GM12878 (cell line): ENCODE measurements at regions not wholly inside any gene's neighbourhood (a gene's known extent, or its start where the extent isn't known, plus 50 kb on each side); places are given as distances from the start of the nearest gene placed in this dataset.

Experiments
- ATAC-seq: fragments of 200-7000 bp; cut with Tn5 transposase; 3 replicates; pipeline ENCODE4 v1.9.1; 2020; ENCODE audit warnings: mild to moderate bottlenecking, moderate library complexity
- BruUV-seq: library from RNA; stranded (reverse); fragments of 400-500 nt; replicated peaks from 2 replicates; lab custom pipeline; 2021; lab: Mats Ljungman, UMichigan
- CTCF ChIA-PET: fragments of 300-600 bp; sonication (Branson Sonifier 250); formaldehyde crosslinking; extraction: SDS; loops from one replicate; lab custom pipeline; 2021; ENCODE audit warnings: inconsistent platforms; lab: Yijun Ruan, JAX
- POLR2A ChIA-PET: fragments of 350-600 bp; formaldehyde crosslinking; extraction: SDS; loops from one replicate; lab custom pipeline; 2021; ENCODE audit warnings: inconsistent platforms; lab: Charles Lee
- RAD21 ChIA-PET: fragments of 300-600 bp; sonication (Branson Sonifier 250); formaldehyde crosslinking; loops from one replicate; lab custom pipeline; 2023; ENCODE audit warnings: antibody characterized with exemption; ENCODE audit not compliant: unreplicated experiment; lab: Charles Lee
- SMC1A ChIA-PET: fragments of 300-600 bp; sonication (Branson Sonifier 250); formaldehyde crosslinking; loops from one replicate; lab custom pipeline; 2023; ENCODE audit not compliant: unreplicated experiment, uncharacterized antibody; lab: Charles Lee
- DNase-seq: peaks from one replicate; pipeline ENCODE4 v3.0.0-alpha.2; 2011; ENCODE audit warnings: low read depth, low spot score
- FAIRE-seq: peaks from 3 replicates; lab custom pipeline; 2011; peaks lifted over from hg19 to GRCh38; lab: Jason Lieb, UNC
- H2AFZ ChIP-seq: 2 replicates; pipeline ENCODE4 v1.6.0; 2011; ENCODE audit warnings: low read depth, low read length, control low read depth; ENCODE audit not compliant: control insufficient read depth
- H3K27ac ChIP-seq: 2 replicates; pipeline ENCODE4 v1.5.1; 2011; ENCODE audit warnings: control low read depth; ENCODE audit not compliant: control insufficient read depth, insufficient read depth
- H3K27me3 ChIP-seq, 2 experiments: replicated peaks in 1 of 2; 2 replicates each; pipeline versions ENCODE4 v1.6.0 to v1.6.1; 2011; ENCODE audit warnings: low read length in 1 of 2; ENCODE audit not compliant: control insufficient read depth in 2 of 2, insufficient read depth in 2 of 2
- H3K36me3 ChIP-seq, 2 experiments: 2 replicates each; pipeline ENCODE4 v1.5.1; 2011; ENCODE audit warnings: low read length in 1 of 2; ENCODE audit not compliant: control insufficient read depth in 2 of 2, insufficient read depth in 2 of 2
- H3K4me1 ChIP-seq: 2 replicates; pipeline ENCODE4 v1.6.1; 2011; ENCODE audit warnings: mild to moderate bottlenecking, low read length, moderate library complexity, mixed read lengths; ENCODE audit not compliant: control insufficient read depth, insufficient read depth
- H3K4me2 ChIP-seq: 2 replicates; pipeline ENCODE4 v1.6.0; 2011; ENCODE audit warnings: control low read depth; ENCODE audit not compliant: control insufficient read depth, insufficient read depth
- H3K4me3 ChIP-seq: fragments of 200-600 bp; sonication (generic); 2 replicates; pipeline ENCODE4 v1.5.1; 2016
- H3K79me2 ChIP-seq: 2 replicates; pipeline ENCODE4 v1.6.0; 2011; ENCODE audit warnings: low read length; ENCODE audit not compliant: control insufficient read depth, insufficient read depth
- H3K9ac ChIP-seq: 2 replicates; pipeline ENCODE4 v1.8.0; 2011; ENCODE audit warnings: low read length, control low read depth, mixed read lengths; ENCODE audit not compliant: control insufficient read depth, insufficient read depth
- H3K9me3 ChIP-seq: replicated peaks from 3 replicates; pipeline ENCODE4 v1.5.1; 2011; ENCODE audit warnings: mild to moderate bottlenecking, low read length; ENCODE audit not compliant: control insufficient read depth, insufficient read depth
- H4K20me1 ChIP-seq: 2 replicates; pipeline ENCODE4 v1.6.0; 2011; ENCODE audit not compliant: control insufficient read depth, insufficient read depth
- CREB1 ChIP-seq: IDR thresholded peaks from 2 replicates; pipeline ENCODE4 v1.6.1; 2012; ENCODE audit warnings: low read depth, mild to moderate bottlenecking, inconsistent platforms
- GABPA ChIP-seq: IDR thresholded peaks from 2 replicates; pipeline ENCODE4 v1.6.1; 2014; ENCODE audit warnings: antibody characterized with exemption, low read depth, mild to moderate bottlenecking, inconsistent platforms
- POLR2A ChIP-seq: IDR thresholded peaks from 2 replicates; pipeline ENCODE4 v1.6.1; 2011; ENCODE audit warnings: low read depth, mild to moderate bottlenecking, low read length
- SIX5 ChIP-seq: IDR thresholded peaks from 2 replicates; pipeline ENCODE4 v1.6.1; 2011; ENCODE audit warnings: mild to moderate bottlenecking, low read depth, low read length, moderate library complexity; ENCODE audit not compliant: severe bottlenecking
- ZZZ3 ChIP-seq: IDR thresholded peaks from 2 replicates; pipeline ENCODE4 v1.6.1; 2011; ENCODE audit warnings: low read depth; ENCODE audit not compliant: control insufficient read depth, insufficient read length
- WGBS: methylation state at CpG from one replicate; pipeline ENCODE4 v1.1.6; 2016; ENCODE audit warnings: low lambda C conversion rate; ENCODE audit not compliant: insufficient replicate concordance, insufficient coverage; ENCODE audit errors: missing lambda C conversion rate; 5-methylcytosine and 5-hydroxymethylcytosine counted together
- in situ Hi-C: fragments of 300-500 bp; cut with MboI; formaldehyde crosslinking; loops from 9 replicates; pipeline ENCODE4 v1.14.3; 2018; ENCODE audit warnings: mixed read lengths
- intact Hi-C: fragments of 100-400 bp; cut with micrococcal nuclease; formaldehyde crosslinking; loops from one replicate; pipeline ENCODE4 v1.14.2; 2022; ENCODE audit not compliant: unreplicated experiment
- TF ChIP-seq, protein P1 (sequence below): fragments of 450-650 bp; IDR thresholded peaks from 2 replicates; pipeline ENCODE4 v1.6.1; 2017; ENCODE audit warnings: mild to moderate bottlenecking, moderate library complexity

DNA sequence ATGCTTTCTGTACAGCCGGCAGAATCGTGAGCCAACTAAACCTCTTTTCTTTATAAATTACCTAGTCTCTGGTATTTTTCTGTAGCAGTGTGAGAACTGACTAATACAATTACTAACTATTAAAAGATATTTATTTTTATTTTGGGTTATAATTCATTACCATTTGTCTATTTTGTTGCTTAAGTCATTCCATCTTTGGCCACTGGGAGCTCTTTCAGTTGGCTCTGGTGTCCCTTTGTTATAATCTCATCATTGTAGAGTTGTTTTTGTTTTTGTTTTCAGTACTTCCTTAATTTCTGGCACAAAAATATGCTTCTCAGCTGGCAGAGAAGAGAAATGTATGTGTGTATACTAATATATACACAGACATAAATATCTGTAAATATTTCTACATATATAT lies 807.9 kb upstream of the MBL2 start:
- H3K9ac ChIP-seq: no peak overlapping the region
- TF ChIP-seq POLR2A: no peak
- TF ChIP-seq, all 136 proteins: peak for 0
- ChIA-PET CTCF (no interaction called here), POLR2A (interaction anchor here (0.7 kb wide), 1 partner anchor 43 kb away, joined by 3 read pairs; no protein-coding TSS in a partner anchor), RAD21 (no interaction called here), SMC1A (interaction anchor here (1.1 kb wide), 1 partner anchor 12 kb away, joined by 3 read pairs; no protein-coding TSS in a partner anchor)
- H3K27ac ChIP-seq: no peak overlapping the region
- WGBS: 17% methylated on average over 2 of the region's 2 CpGs
- H3K4me1 ChIP-seq: no peaks in the 10 kb centered on the region
- BruUV-seq: no TSS peak
- in situ Hi-C loops (loop anchor here (25.0 kb wide), 1 partner anchor 832 kb away; no protein-coding TSS in a partner anchor), intact Hi-C loops (no loop called here)
- no peak overlapping the region for H3K4me3 ChIP-seq
- no peak for FAIRE-seq
- ATAC-seq: no peak
- no peaks in the 10 kb centered on the region for H3K36me3 ChIP-seq
- H3K27me3 ChIP-seq: no peaks in the 10 kb centered on the region
- no peak for DNase-seq
- H2AFZ ChIP-seq: no peak overlapping the region
- no peaks in the 10 kb centered on the region for H3K9me3 ChIP-seq
- H3K79me2 ChIP-seq: no peaks in the 10 kb centered on the region
- no peaks in the 10 kb centered on the region for H4K20me1 ChIP-seq
- no peak overlapping the region for H3K4me2 ChIP-seq

DNA sequence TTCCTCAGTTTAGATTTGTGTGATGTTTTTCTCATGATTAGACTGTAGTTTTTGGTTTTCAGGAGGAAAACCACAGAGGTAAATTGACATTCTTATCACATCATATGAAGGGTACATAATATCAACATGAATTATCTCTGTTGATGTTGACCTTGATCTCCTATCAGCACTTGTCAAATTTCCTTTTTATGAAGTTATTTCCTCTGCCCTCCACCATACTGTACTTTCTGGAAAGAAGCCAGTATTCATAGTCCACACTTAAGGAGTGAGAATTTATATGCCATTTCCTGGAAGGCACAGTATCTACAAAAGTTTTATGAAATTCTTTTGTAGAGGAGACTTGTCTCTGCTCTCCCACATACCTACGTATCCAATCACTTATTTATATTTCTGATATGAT lies 807.2 kb upstream of the MBL2 start:
- SMC1A ChIA-PET: no interaction called here
- H3K79me2 ChIP-seq: no peaks in the 10 kb centered on the region
- no peak overlapping the region for H3K9ac ChIP-seq

More for the DNA sequence above, 807.2 kb upstream of the MBL2 start:
- no peak for FAIRE-seq
- 0% methylated on average over 1 of the region's 1 CpG for WGBS
- Histone ChIP-seq H3K36me3 (no peaks in the 10 kb centered on the region), H3K27me3 (no peaks in the 10 kb centered on the region), H3K27ac (no peak overlapping the region), H4K20me1 (no peaks in the 10 kb centered on the region), H3K4me2 (no peak overlapping the region), H3K4me1 (no peaks in the 10 kb centered on the region), H2AFZ (no peak overlapping the region), H3K4me3 (no peak overlapping the region), H3K9me3 (no peaks in the 10 kb centered on the region)
- intact Hi-C loops (no loop called here), in situ Hi-C loops (loop anchor here (25.0 kb wide), 1 partner anchor 833 kb away; no protein-coding TSS in a partner anchor)
- CTCF ChIA-PET: no interaction called here
- BruUV-seq: no TSS peak
- ATAC-seq: no peak
- TF ChIP-seq CREB1: no peak
- TF ChIP-seq GABPA: no peak
- TF ChIP-seq, protein P1, sequence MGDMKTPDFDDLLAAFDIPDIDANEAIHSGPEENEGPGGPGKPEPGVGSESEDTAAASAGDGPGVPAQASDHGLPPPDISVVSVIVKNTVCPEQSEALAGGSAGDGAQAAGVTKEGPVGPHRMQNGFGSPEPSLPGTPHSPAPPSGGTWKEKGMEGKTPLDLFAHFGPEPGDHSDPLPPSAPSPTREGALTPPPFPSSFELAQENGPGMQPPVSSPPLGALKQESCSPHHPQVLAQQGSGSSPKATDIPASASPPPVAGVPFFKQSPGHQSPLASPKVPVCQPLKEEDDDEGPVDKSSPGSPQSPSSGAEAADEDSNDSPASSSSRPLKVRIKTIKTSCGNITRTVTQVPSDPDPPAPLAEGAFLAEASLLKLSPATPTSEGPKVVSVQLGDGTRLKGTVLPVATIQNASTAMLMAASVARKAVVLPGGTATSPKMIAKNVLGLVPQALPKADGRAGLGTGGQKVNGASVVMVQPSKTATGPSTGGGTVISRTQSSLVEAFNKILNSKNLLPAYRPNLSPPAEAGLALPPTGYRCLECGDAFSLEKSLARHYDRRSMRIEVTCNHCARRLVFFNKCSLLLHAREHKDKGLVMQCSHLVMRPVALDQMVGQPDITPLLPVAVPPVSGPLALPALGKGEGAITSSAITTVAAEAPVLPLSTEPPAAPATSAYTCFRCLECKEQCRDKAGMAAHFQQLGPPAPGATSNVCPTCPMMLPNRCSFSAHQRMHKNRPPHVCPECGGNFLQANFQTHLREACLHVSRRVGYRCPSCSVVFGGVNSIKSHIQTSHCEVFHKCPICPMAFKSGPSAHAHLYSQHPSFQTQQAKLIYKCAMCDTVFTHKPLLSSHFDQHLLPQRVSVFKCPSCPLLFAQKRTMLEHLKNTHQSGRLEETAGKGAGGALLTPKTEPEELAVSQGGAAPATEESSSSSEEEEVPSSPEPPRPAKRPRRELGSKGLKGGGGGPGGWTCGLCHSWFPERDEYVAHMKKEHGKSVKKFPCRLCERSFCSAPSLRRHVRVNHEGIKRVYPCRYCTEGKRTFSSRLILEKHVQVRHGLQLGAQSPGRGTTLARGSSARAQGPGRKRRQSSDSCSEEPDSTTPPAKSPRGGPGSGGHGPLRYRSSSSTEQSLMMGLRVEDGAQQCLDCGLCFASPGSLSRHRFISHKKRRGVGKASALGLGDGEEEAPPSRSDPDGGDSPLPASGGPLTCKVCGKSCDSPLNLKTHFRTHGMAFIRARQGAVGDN: no peak
- no peak for TF ChIP-seq ZZZ3
- no peak for TF ChIP-seq SIX5
- DNase-seq: no peak
- POLR2A ChIA-PET: no interaction called here
- RAD21 ChIA-PET: no interaction called here
